Fibroblast of mammary gland (primary cell): ENCODE measurements at regions not wholly inside any gene's neighbourhood (a gene's known extent, or its start where the extent isn't known, plus 50 kb on each side); places are given as distances from the start of the nearest gene placed in this dataset.

Source experiments
- DNase-seq: peaks from one replicate; pipeline ENCODE4 v3.0.0-alpha.2; 2010; ENCODE audit warnings: low read depth
- H3K4me3 ChIP-seq: 2 replicates; pipeline ENCODE4 v1.5.1; 2011; ENCODE audit warnings: low read depth, mild to moderate bottlenecking, low read length, moderate library complexity; ENCODE audit not compliant: control insufficient read depth
- TF ChIP-seq, protein P1 (sequence below): conservative IDR thresholded peaks from 2 replicates; pipeline ENCODE4 v1.5.1; 2011; ENCODE audit warnings: low read depth, low read length, inconsistent platforms; ENCODE audit not compliant: control insufficient read depth, insufficient read depth

DNA sequence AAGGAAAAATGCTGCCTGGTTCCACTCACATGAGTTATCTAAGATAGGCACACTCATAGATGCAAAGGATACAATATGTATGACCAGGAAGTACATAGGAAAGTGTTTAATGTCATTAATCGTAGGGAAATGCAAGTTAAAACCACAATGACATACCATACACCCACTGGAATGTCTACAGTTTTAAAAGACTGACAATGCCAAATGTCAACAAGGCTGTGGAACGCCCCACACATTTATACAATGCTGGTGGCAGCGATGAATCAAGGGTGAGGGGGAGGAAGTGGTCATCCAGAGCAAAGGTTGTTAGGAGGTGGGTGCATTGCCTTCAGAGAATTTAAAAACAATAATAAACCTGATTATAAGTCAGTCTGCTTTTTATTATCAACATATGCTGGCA, 437.8 kb downstream of the ARHGEF28 start:
- TF ChIP-seq, protein P1, sequence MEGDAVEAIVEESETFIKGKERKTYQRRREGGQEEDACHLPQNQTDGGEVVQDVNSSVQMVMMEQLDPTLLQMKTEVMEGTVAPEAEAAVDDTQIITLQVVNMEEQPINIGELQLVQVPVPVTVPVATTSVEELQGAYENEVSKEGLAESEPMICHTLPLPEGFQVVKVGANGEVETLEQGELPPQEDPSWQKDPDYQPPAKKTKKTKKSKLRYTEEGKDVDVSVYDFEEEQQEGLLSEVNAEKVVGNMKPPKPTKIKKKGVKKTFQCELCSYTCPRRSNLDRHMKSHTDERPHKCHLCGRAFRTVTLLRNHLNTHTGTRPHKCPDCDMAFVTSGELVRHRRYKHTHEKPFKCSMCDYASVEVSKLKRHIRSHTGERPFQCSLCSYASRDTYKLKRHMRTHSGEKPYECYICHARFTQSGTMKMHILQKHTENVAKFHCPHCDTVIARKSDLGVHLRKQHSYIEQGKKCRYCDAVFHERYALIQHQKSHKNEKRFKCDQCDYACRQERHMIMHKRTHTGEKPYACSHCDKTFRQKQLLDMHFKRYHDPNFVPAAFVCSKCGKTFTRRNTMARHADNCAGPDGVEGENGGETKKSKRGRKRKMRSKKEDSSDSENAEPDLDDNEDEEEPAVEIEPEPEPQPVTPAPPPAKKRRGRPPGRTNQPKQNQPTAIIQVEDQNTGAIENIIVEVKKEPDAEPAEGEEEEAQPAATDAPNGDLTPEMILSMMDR, result no peak
- DNase-seq, result peak; percentile 78
- no peak overlapping the region for H3K4me3 ChIP-seq

DNA sequence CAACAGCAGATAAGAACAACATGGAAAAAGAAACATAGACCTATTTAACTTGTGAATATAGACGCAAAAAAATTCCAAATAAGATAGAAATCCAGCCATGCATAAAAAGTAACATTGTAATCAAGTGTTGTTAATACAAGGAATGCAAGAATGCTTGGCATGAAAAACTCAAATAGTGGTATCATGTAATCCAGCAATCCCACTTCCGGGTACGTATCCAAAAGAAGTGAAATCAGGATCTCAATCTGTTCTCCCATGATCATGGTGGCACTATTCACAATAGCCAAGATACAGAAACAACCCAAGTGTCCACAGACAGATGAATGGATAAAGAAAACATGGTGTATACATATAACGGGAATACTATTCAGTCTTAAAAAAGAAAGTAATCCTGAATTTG, 437.4 kb downstream of the ARHGEF28 start:
- no peak for DNase-seq

GRCh38 chr5:74061292-74061691, 435.3 kb downstream of the ARHGEF28 start:
- no peak for DNase-seq
- TF ChIP-seq, protein P1, result no peak
- H3K4me3 ChIP-seq, result no peak overlapping the region

More for the DNA sequence above, 437.4 kb downstream of the ARHGEF28 start:
- H3K4me3 ChIP-seq, result no peak overlapping the region
- TF ChIP-seq, protein P1, result no peak

- TF ChIP-seq, protein P1, result no peak
- DNase-seq, result no peak
- H3K4me3 ChIP-seq, result no peak overlapping the region
Observed at GRCh38 chr5:74059706-74060105, 433.7 kb downstream of the ARHGEF28 start.

DNA sequence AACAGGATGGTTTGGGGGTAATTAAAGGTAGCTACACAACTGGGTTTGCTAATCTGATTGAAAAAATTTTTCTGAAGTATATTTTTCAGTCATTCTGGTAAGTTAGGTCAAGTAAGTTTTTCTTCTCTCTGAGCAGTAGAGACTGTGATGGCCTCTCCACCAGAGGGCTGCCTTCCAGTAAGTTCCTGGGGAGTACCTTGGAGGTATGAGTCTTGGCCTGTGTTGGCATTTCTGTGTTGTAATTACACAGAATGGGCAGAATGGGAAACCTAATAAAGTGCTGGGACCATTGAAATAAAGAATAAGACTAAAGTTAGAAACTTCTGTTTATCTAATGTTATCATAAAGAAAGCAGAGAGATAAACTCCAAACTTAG, 430.8 kb downstream of the ARHGEF28 start:
- peak; percentile 33 for DNase-seq
- H3K4me3 ChIP-seq, result no peak overlapping the region
- TF ChIP-seq, protein P1, result peak; percentile 35

- H3K4me3 ChIP-seq, result no peak overlapping the region
- TF ChIP-seq, protein P1, result no peak
- DNase-seq, result no peak
Observed at GRCh38 chr5:74056107-74056788, 430.3 kb downstream of the ARHGEF28 start.
